ENCODE measurements at regions not wholly inside any gene's neighbourhood (a gene's known extent, or its start where the extent isn't known, plus 50 kb on each side); places are given as distances from the start of the nearest gene placed in this dataset.

- Mint-ChIP-seq H3K27ac (ENCODE audit: low read depth) (no peak overlapping the region), H3K9me3 (no peaks in the 10 kb centered on the region), H3K27me3 (peaks cover 39% of the 10 kb centered on the region), H3K4me1 (no peaks in the 10 kb centered on the region), H3K36me3 (ENCODE audit: insufficient read depth) (no peaks in the 10 kb centered on the region), H3K4me3 (no peak overlapping the region)
- DNase-seq (ENCODE audit: low spot score in 2 of 2): no peak
- no peak for ATAC-seq (replicated peaks; ENCODE audit: extremely low read depth, poor library complexity, severe bottlenecking)
These were observed 100.5 kb downstream of the RASSF10 start for GRCh38 chr11:13109616-13110015.

- peaks cover 33% of the 10 kb centered on the region for H3K27me3 Mint-ChIP-seq
- ATAC-seq (replicated peaks; ENCODE audit: extremely low read depth, poor library complexity, severe bottlenecking) (no peak), DNase-seq (ENCODE audit: low spot score in 2 of 2) (no peak)
- H3K4me1 Mint-ChIP-seq: no peaks in the 10 kb centered on the region
- no peak overlapping the region for H3K27ac Mint-ChIP-seq (ENCODE audit: low read depth)
- H3K9me3 Mint-ChIP-seq: no peaks in the 10 kb centered on the region
- H3K4me3 Mint-ChIP-seq: no peak overlapping the region
- H3K36me3 Mint-ChIP-seq (ENCODE audit: insufficient read depth): no peaks in the 10 kb centered on the region
These were observed 101.0 kb downstream of the RASSF10 start for GRCh38 chr11:13110145-13110544.

GRCh38 chr11:13110929-13111812 is 102.1 kb downstream of the RASSF10 start:
- no peak overlapping the region for H3K4me3 Mint-ChIP-seq
- H3K4me1 Mint-ChIP-seq: no peaks in the 10 kb centered on the region
- no peak for ATAC-seq (replicated peaks; ENCODE audit: extremely low read depth, poor library complexity, severe bottlenecking)
- H3K9me3 Mint-ChIP-seq: no peaks in the 10 kb centered on the region
- H3K27ac Mint-ChIP-seq (ENCODE audit: low read depth): no peak overlapping the region
- H3K27me3 Mint-ChIP-seq: peaks cover 29% of the 10 kb centered on the region
- no peaks in the 10 kb centered on the region for H3K36me3 Mint-ChIP-seq (ENCODE audit: insufficient read depth)
- no peak for DNase-seq (ENCODE audit: low spot score in 2 of 2)

- Mint-ChIP-seq H3K9me3 (no peaks in the 10 kb centered on the region), H3K4me3 (no peak overlapping the region), H3K4me1 (no peaks in the 10 kb centered on the region), H3K27ac (ENCODE audit: low read depth) (no peak overlapping the region), H3K27me3 (peaks cover 35% of the 10 kb centered on the region), H3K36me3 (ENCODE audit: insufficient read depth) (no peaks in the 10 kb centered on the region)
- DNase-seq (ENCODE audit: low spot score in 2 of 2) (no peak), ATAC-seq (replicated peaks; ENCODE audit: extremely low read depth, poor library complexity, severe bottlenecking) (no peak)
These were observed 102.7 kb downstream of the RASSF10 start for GRCh38 chr11:13111813-13112130.

GRCh38 chr11:13114566-13115379 is 105.7 kb downstream of the RASSF10 start:
- H3K27me3 Mint-ChIP-seq: peaks cover 37% of the 10 kb centered on the region
- no peak overlapping the region for H3K4me3 Mint-ChIP-seq
- no peaks in the 10 kb centered on the region for H3K9me3 Mint-ChIP-seq
- DNase-seq (ENCODE audit: low spot score in 2 of 2) (no peak), ATAC-seq (replicated peaks; ENCODE audit: extremely low read depth, poor library complexity, severe bottlenecking) (no peak)
- no peak overlapping the region for H3K27ac Mint-ChIP-seq (ENCODE audit: low read depth)
- no peaks in the 10 kb centered on the region for H3K4me1 Mint-ChIP-seq
- H3K36me3 Mint-ChIP-seq (ENCODE audit: insufficient read depth): no peaks in the 10 kb centered on the region

- Mint-ChIP-seq H3K4me3 (no peak overlapping the region), H3K36me3 (ENCODE audit: insufficient read depth) (no peaks in the 10 kb centered on the region), H3K27me3 (peaks cover 40% of the 10 kb centered on the region), H3K9me3 (no peaks in the 10 kb centered on the region), H3K27ac (ENCODE audit: low read depth) (no peak overlapping the region), H3K4me1 (no peaks in the 10 kb centered on the region)
- DNase-seq (ENCODE audit: low spot score in 2 of 2) (no peak), ATAC-seq (replicated peaks; ENCODE audit: extremely low read depth, poor library complexity, severe bottlenecking) (no peak)
These were observed 106.2 kb downstream of the RASSF10 start for GRCh38 chr11:13115380-13115675.

- Mint-ChIP-seq H3K27me3 (peaks cover 52% of the 10 kb centered on the region), H3K4me3 (no peak overlapping the region), H3K9me3 (no peaks in the 10 kb centered on the region), H3K4me1 (no peaks in the 10 kb centered on the region), H3K36me3 (ENCODE audit: insufficient read depth) (no peaks in the 10 kb centered on the region), H3K27ac (ENCODE audit: low read depth) (no peak overlapping the region)
- ATAC-seq (replicated peaks; ENCODE audit: extremely low read depth, poor library complexity, severe bottlenecking): no peak
- no peak for DNase-seq (ENCODE audit: low spot score in 2 of 2)
These were observed 107.4 kb downstream of the RASSF10 start for GRCh38 chr11:13116491-13116890.

- H3K9me3 Mint-ChIP-seq: no peaks in the 10 kb centered on the region
- ATAC-seq (replicated peaks; ENCODE audit: extremely low read depth, poor library complexity, severe bottlenecking): no peak
- H3K27me3 Mint-ChIP-seq: peaks cover 56% of the 10 kb centered on the region
These were observed 108.2 kb downstream of the RASSF10 start for GRCh38 chr11:13117344-13117743.

GRCh38 chr11:13118194-13118593 is 109.1 kb downstream of the RASSF10 start:
- ATAC-seq (replicated peaks; ENCODE audit: extremely low read depth, poor library complexity, severe bottlenecking) (no peak), DNase-seq (ENCODE audit: low spot score in 2 of 2) (no peak)
- no peaks in the 10 kb centered on the region for H3K4me1 Mint-ChIP-seq
- H3K27ac Mint-ChIP-seq (ENCODE audit: low read depth): no peak overlapping the region
- H3K4me3 Mint-ChIP-seq: no peak overlapping the region
- peaks cover 64% of the 10 kb centered on the region for H3K27me3 Mint-ChIP-seq
- no peaks in the 10 kb centered on the region for H3K36me3 Mint-ChIP-seq (ENCODE audit: insufficient read depth)
- peaks cover 3% of the 10 kb centered on the region for H3K9me3 Mint-ChIP-seq

More at GRCh38 chr11:13117344-13117743, 108.2 kb downstream of the RASSF10 start:
- H3K4me3 Mint-ChIP-seq: no peak overlapping the region
- DNase-seq (ENCODE audit: low spot score in 2 of 2): no peak
- H3K36me3 Mint-ChIP-seq (ENCODE audit: insufficient read depth): no peaks in the 10 kb centered on the region
- H3K27ac Mint-ChIP-seq (ENCODE audit: low read depth): no peak overlapping the region
- no peaks in the 10 kb centered on the region for H3K4me1 Mint-ChIP-seq

- no peak for DNase-seq (ENCODE audit: low spot score in 2 of 2)
- Mint-ChIP-seq H3K27me3 (peaks cover 69% of the 10 kb centered on the region), H3K4me3 (no peak overlapping the region), H3K36me3 (ENCODE audit: insufficient read depth) (no peaks in the 10 kb centered on the region), H3K4me1 (no peaks in the 10 kb centered on the region), H3K9me3 (peaks cover 5% of the 10 kb centered on the region), H3K27ac (ENCODE audit: low read depth) (no peak overlapping the region)
- ATAC-seq (replicated peaks; ENCODE audit: extremely low read depth, poor library complexity, severe bottlenecking): no peak
These were observed 109.5 kb downstream of the RASSF10 start for GRCh38 chr11:13118650-13119049.

GRCh38 chr11:13119361-13119760 is 110.2 kb downstream of the RASSF10 start:
- peaks cover 76% of the 10 kb centered on the region for H3K27me3 Mint-ChIP-seq

GRCh38 chr11:13119941-13120520 is 110.9 kb downstream of the RASSF10 start:
- peaks cover 83% of the 10 kb centered on the region for H3K27me3 Mint-ChIP-seq
- H3K9me3 Mint-ChIP-seq: peaks cover 5% of the 10 kb centered on the region
- H3K27ac Mint-ChIP-seq (ENCODE audit: low read depth): no peak overlapping the region
- ATAC-seq (replicated peaks; ENCODE audit: extremely low read depth, poor library complexity, severe bottlenecking): no peak
- no peaks in the 10 kb centered on the region for H3K4me1 Mint-ChIP-seq
- H3K4me3 Mint-ChIP-seq: no peak overlapping the region
- no peaks in the 10 kb centered on the region for H3K36me3 Mint-ChIP-seq (ENCODE audit: insufficient read depth)
- no peak for DNase-seq (ENCODE audit: low spot score in 2 of 2)

More at GRCh38 chr11:13119361-13119760, 110.2 kb downstream of the RASSF10 start:
- Mint-ChIP-seq H3K4me1 (no peaks in the 10 kb centered on the region), H3K36me3 (ENCODE audit: insufficient read depth) (no peaks in the 10 kb centered on the region), H3K9me3 (peaks cover 5% of the 10 kb centered on the region), H3K4me3 (no peak overlapping the region), H3K27ac (ENCODE audit: low read depth) (no peak overlapping the region)
- no peak for DNase-seq (ENCODE audit: low spot score in 2 of 2)
- ATAC-seq (replicated peaks; ENCODE audit: extremely low read depth, poor library complexity, severe bottlenecking): no peak

- Mint-ChIP-seq H3K9me3 (peaks cover 5% of the 10 kb centered on the region), H3K27ac (ENCODE audit: low read depth) (no peak overlapping the region), H3K27me3 (peaks cover 88% of the 10 kb centered on the region), H3K4me1 (no peaks in the 10 kb centered on the region), H3K4me3 (no peak overlapping the region), H3K36me3 (ENCODE audit: insufficient read depth) (no peaks in the 10 kb centered on the region)
- ATAC-seq (replicated peaks; ENCODE audit: extremely low read depth, poor library complexity, severe bottlenecking) (no peak), DNase-seq (ENCODE audit: low spot score in 2 of 2) (no peak)
These were observed 111.6 kb downstream of the RASSF10 start for GRCh38 chr11:13120691-13121090.
